ENCODE measurements at regions not wholly inside any gene's neighbourhood (a gene's known extent, or its start where the extent isn't known, plus 50 kb on each side); places are given as distances from the start of the nearest gene placed in this dataset.

- Histone ChIP-seq H3K9me3 (ENCODE audit: control insufficient read depth in 2 of 3, low read length in 3 of 3) (no peaks in the 10 kb centered on the region), H3K27me3 (ENCODE audit: control insufficient read depth in 2 of 2, insufficient read depth in 2 of 2, low read length in 2 of 2) (no peaks in the 10 kb centered on the region), H3K27ac (ENCODE audit: low read depth, low read length) (no peak overlapping the region), H3K4me3 (ENCODE audit: low read length) (no peak overlapping the region), H3K36me3 (ENCODE audit: control insufficient read depth in 2 of 3, insufficient read depth in 3 of 3, low read length in 3 of 3) (no peaks in the 10 kb centered on the region), H3K4me1 (ENCODE audit: control insufficient read depth in 2 of 2, insufficient read depth in 2 of 2, low read length in 2 of 2) (no peaks in the 10 kb centered on the region)
- Mint-ChIP-seq H3K36me3 (no peaks in the 10 kb centered on the region), H3K4me1 (peaks cover 5 to 11% (median 6%) of the 10 kb centered on the region in 7 donors), H3K4me3 (no peak overlapping the region), H3K9me3 (peaks cover 0 to 1% (median 0%) of the 10 kb centered on the region in 11 donors), H3K27me3 (peaks cover 0 to 12% (median 5%) of the 10 kb centered on the region in 5 donors), H3K27ac (no peak overlapping the region)
- no peak for ATAC-seq
- DNase-seq = no peak
- ChIA-PET POLR2A (no interaction called here), CTCF (no interaction called here)
- intact Hi-C loops (cut with micrococcal nuclease) = no loop called here
Observed at GRCh38 chr12:76706761-76707160, 57.2 kb upstream of the ZDHHC17 start.

DNA sequence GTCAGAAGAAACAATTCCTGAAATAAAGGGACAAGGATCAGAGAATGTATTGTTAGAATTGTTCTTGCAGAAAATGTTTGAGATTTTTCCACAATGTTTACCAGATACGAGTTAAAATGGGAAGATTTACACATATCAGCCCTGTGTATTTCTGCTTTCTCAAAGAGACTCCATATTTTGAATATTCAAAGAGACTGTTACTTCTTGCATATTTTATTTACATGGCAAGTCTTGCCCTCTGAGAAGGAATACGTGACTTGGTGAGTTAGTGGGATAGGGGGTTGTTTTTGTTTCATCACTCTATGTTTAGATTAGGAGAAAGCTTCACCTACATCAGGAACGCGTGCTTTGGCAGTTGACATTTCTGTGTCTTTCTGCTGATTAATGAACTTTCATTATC, 56.1 kb upstream of the ZDHHC17 start:
- Histone ChIP-seq H3K4me3 (ENCODE audit: low read length) (no peak overlapping the region), H3K27me3 (ENCODE audit: control insufficient read depth in 2 of 2, insufficient read depth in 2 of 2, low read length in 2 of 2) (no peaks in the 10 kb centered on the region), H3K36me3 (ENCODE audit: control insufficient read depth in 2 of 3, insufficient read depth in 3 of 3, low read length in 3 of 3) (no peaks in the 10 kb centered on the region), H3K9me3 (ENCODE audit: control insufficient read depth in 2 of 3, low read length in 3 of 3) (no peaks in the 10 kb centered on the region), H3K4me1 (ENCODE audit: control insufficient read depth in 2 of 2, insufficient read depth in 2 of 2, low read length in 2 of 2) (no peaks in the 10 kb centered on the region), H3K27ac (ENCODE audit: low read depth, low read length) (no peak overlapping the region)
- intact Hi-C loops (cut with micrococcal nuclease) = no loop called here
- Mint-ChIP-seq H3K4me3 (no peak overlapping the region), H3K27me3 (peaks cover 0 to 6% (median 0%) of the 10 kb centered on the region in 5 donors), H3K36me3 (no peaks in the 10 kb centered on the region), H3K27ac (no peak overlapping the region), H3K9me3 (no peaks in the 10 kb centered on the region), H3K4me1 (peaks cover 5 to 11% (median 6%) of the 10 kb centered on the region in 7 donors)
- no peak for ATAC-seq
- CTCF ChIA-PET = no interaction called here
- no peak for DNase-seq
- POLR2A ChIA-PET = interaction anchor here (0.8 kb wide), 1 partner anchor 137 kb away, joined by 3 read pairs; no protein-coding TSS in a partner anchor

DNA sequence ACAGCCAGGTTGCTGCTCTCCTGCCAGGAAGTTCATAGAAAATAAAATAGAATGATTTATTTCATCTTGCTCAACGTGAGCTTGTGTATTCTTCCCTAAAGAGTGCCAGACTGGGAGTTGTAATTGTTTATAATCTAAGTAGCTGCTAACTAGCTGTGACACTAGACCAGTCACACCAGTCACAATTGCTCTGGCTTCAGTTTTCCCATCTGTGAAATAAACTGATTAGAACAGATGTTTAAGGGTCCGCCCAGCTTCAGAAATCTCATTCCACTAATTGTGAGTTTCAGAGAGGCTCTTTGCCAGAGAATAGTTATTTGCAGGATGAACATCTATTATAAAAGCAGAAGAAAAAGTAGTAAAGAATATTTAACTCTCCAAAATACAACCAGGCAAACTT, 55.6 kb upstream of the ZDHHC17 start:
- H3K36me3 ChIP-seq (ENCODE audit: control insufficient read depth in 2 of 3, insufficient read depth in 3 of 3, low read length in 3 of 3) = no peaks in the 10 kb centered on the region
- DNase-seq = no peak
- peaks cover 5 to 11% (median 6%) of the 10 kb centered on the region in 7 donors for H3K4me1 Mint-ChIP-seq
- ChIA-PET POLR2A (interaction anchor here (0.8 kb wide), 1 partner anchor 137 kb away, joined by 3 read pairs; no protein-coding TSS in a partner anchor), CTCF (no interaction called here)
- H3K4me1 ChIP-seq (ENCODE audit: control insufficient read depth in 2 of 2, insufficient read depth in 2 of 2, low read length in 2 of 2) = no peaks in the 10 kb centered on the region
- H3K27me3 ChIP-seq (ENCODE audit: control insufficient read depth in 2 of 2, insufficient read depth in 2 of 2, low read length in 2 of 2) = no peaks in the 10 kb centered on the region
- H3K9me3 Mint-ChIP-seq = no peaks in the 10 kb centered on the region
- H3K27ac ChIP-seq (ENCODE audit: low read depth, low read length) = no peak overlapping the region
- H3K27ac Mint-ChIP-seq = no peak overlapping the region
- peaks cover 0 to 6% (median 0%) of the 10 kb centered on the region in 5 donors for H3K27me3 Mint-ChIP-seq
- no peaks in the 10 kb centered on the region for H3K9me3 ChIP-seq (ENCODE audit: control insufficient read depth in 2 of 3, low read length in 3 of 3)
- intact Hi-C loops (cut with micrococcal nuclease) = no loop called here
- no peak overlapping the region for H3K4me3 Mint-ChIP-seq
- ATAC-seq = no peak
- H3K36me3 Mint-ChIP-seq = no peaks in the 10 kb centered on the region
- H3K4me3 ChIP-seq (ENCODE audit: low read length) = no peak overlapping the region

- ATAC-seq = no peak
- H3K4me1 Mint-ChIP-seq = peaks cover under 1 to 3% (median 1%) of the 10 kb centered on the region in 7 donors
- POLR2A ChIA-PET = interaction anchor here (0.6 kb wide), 1 partner anchor 8 kb away, joined by 3 read pairs; no protein-coding TSS in a partner anchor
Observed at GRCh38 chr12:76711241-76711640, 52.7 kb upstream of the ZDHHC17 start.

DNA sequence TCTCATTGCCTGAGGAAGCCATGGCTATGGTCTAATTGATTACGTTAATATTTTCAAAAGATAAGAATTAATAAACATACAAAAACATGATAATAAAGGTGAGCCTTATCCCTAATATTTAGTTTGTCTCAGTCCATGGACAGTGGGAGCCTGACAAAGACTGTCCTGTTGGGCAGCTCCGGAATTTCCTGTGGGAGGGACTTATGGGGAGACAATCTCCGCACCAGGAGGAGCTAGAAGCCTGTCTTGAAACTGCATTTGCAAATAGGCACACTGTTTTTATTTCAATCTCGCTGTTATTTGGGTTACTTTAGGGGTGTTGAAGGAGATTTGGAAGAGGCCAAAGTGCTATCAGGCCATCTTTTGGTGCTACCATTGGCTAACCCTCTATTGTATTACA, 50.8 kb upstream of the ZDHHC17 start:
- Histone ChIP-seq H3K4me1 (ENCODE audit: control insufficient read depth in 2 of 2, insufficient read depth in 2 of 2, low read length in 2 of 2) (no peaks in the 10 kb centered on the region), H3K27ac (ENCODE audit: low read depth, low read length) (no peak overlapping the region), H3K36me3 (ENCODE audit: control insufficient read depth in 2 of 3, insufficient read depth in 3 of 3, low read length in 3 of 3) (no peaks in the 10 kb centered on the region), H3K4me3 (ENCODE audit: low read length) (no peak overlapping the region), H3K27me3 (ENCODE audit: control insufficient read depth in 2 of 2, insufficient read depth in 2 of 2, low read length in 2 of 2) (no peaks in the 10 kb centered on the region), H3K9me3 (ENCODE audit: control insufficient read depth in 2 of 3, low read length in 3 of 3) (no peaks in the 10 kb centered on the region)
- ATAC-seq = no peak
- Mint-ChIP-seq H3K4me1 (no peaks in the 10 kb centered on the region), H3K4me3 (no peak overlapping the region), H3K27me3 (peaks cover 0 to 3% (median 0%) of the 10 kb centered on the region in 5 donors), H3K9me3 (no peaks in the 10 kb centered on the region), H3K36me3 (no peaks in the 10 kb centered on the region), H3K27ac (no peak overlapping the region)
- intact Hi-C loops (cut with micrococcal nuclease) = no loop called here
- DNase-seq = no peak
- POLR2A ChIA-PET = no interaction called here
- CTCF ChIA-PET = no interaction called here

More at GRCh38 chr12:76711241-76711640, 52.7 kb upstream of the ZDHHC17 start:
- H3K27ac ChIP-seq (ENCODE audit: low read depth, low read length) = no peak overlapping the region
- H3K27me3 ChIP-seq (ENCODE audit: control insufficient read depth in 2 of 2, insufficient read depth in 2 of 2, low read length in 2 of 2) = no peaks in the 10 kb centered on the region
- no peak overlapping the region for H3K4me3 ChIP-seq (ENCODE audit: low read length)
- intact Hi-C loops (cut with micrococcal nuclease) = no loop called here
- H3K4me3 Mint-ChIP-seq = no peak overlapping the region
- H3K27ac Mint-ChIP-seq = no peak overlapping the region
- no peak for DNase-seq
- H3K36me3 Mint-ChIP-seq = no peaks in the 10 kb centered on the region
- CTCF ChIA-PET = no interaction called here
- no peaks in the 10 kb centered on the region for H3K36me3 ChIP-seq (ENCODE audit: control insufficient read depth in 2 of 3, insufficient read depth in 3 of 3, low read length in 3 of 3)
- peaks cover 0 to 3% (median 0%) of the 10 kb centered on the region in 5 donors for H3K27me3 Mint-ChIP-seq
- H3K4me1 ChIP-seq (ENCODE audit: control insufficient read depth in 2 of 2, insufficient read depth in 2 of 2, low read length in 2 of 2) = no peaks in the 10 kb centered on the region
- no peaks in the 10 kb centered on the region for H3K9me3 Mint-ChIP-seq
- H3K9me3 ChIP-seq (ENCODE audit: control insufficient read depth in 2 of 3, low read length in 3 of 3) = no peaks in the 10 kb centered on the region

GRCh38 chr12:76713986-76714385, 49.9 kb upstream of the ZDHHC17 start:
- CTCF ChIA-PET = no interaction called here
- no peak for DNase-seq
- no peaks in the 10 kb centered on the region for H3K36me3 ChIP-seq (ENCODE audit: control insufficient read depth in 2 of 3, insufficient read depth in 3 of 3, low read length in 3 of 3)
- no peak overlapping the region for H3K27ac ChIP-seq (ENCODE audit: low read depth, low read length)
- H3K4me1 ChIP-seq (ENCODE audit: control insufficient read depth in 2 of 2, insufficient read depth in 2 of 2, low read length in 2 of 2) = no peaks in the 10 kb centered on the region
- no peaks in the 10 kb centered on the region for H3K9me3 ChIP-seq (ENCODE audit: control insufficient read depth in 2 of 3, low read length in 3 of 3)
- intact Hi-C loops (cut with micrococcal nuclease) = no loop called here
- H3K36me3 Mint-ChIP-seq = no peaks in the 10 kb centered on the region
- no peak overlapping the region for H3K4me3 Mint-ChIP-seq
- no peak overlapping the region for H3K27ac Mint-ChIP-seq
- peaks cover 0 to 4% (median 0%) of the 10 kb centered on the region in 5 donors for H3K27me3 Mint-ChIP-seq
- POLR2A ChIA-PET = no interaction called here
- no peaks in the 10 kb centered on the region for H3K9me3 Mint-ChIP-seq
- H3K4me3 ChIP-seq (ENCODE audit: low read length) = no peak overlapping the region
- no peak for ATAC-seq
- H3K27me3 ChIP-seq (ENCODE audit: control insufficient read depth in 2 of 2, insufficient read depth in 2 of 2, low read length in 2 of 2) = no peaks in the 10 kb centered on the region
- H3K4me1 Mint-ChIP-seq = no peaks in the 10 kb centered on the region
